Muscle layer of duodenum (tissue), 2 donors: ENCODE measurements at regions not wholly inside any gene's neighbourhood (a gene's known extent, or its start where the extent isn't known, plus 50 kb on each side); places are given as distances from the start of the nearest gene placed in this dataset.

Experiments used
- H3K27ac ChIP-seq: one replicate; pipeline ENCODE4 v1.7.0; 2013; ENCODE audit warnings: mild to moderate bottlenecking, low read length
- H3K27me3 ChIP-seq: one replicate; pipeline ENCODE4 v1.7.0; 2013; ENCODE audit warnings: low read depth, mild to moderate bottlenecking, control low read depth, low read length
- H3K36me3 ChIP-seq, 2 donors: one replicate each; pipeline ENCODE4 v1.7.0; 2013; ENCODE audit warnings: low read length in 2 of 2, control low read depth in 1 of 2, mild to moderate bottlenecking in 1 of 2; ENCODE audit not compliant: insufficient read depth in 2 of 2, control insufficient read depth in 1 of 2
- H3K4me1 ChIP-seq, 2 donors: one replicate each; pipeline ENCODE4 v1.7.0; 2013; ENCODE audit warnings: low read length in 2 of 2, mild to moderate bottlenecking in 2 of 2, control low read depth in 1 of 2, moderate library complexity in 1 of 2; ENCODE audit not compliant: insufficient read depth in 2 of 2, control insufficient read depth in 1 of 2
- H3K4me3 ChIP-seq, 2 donors: one replicate each; pipeline ENCODE4 v1.7.0; 2013; ENCODE audit warnings: low read length in 2 of 2, low read depth in 1 of 2, mild to moderate bottlenecking in 1 of 2
- H3K9me3 ChIP-seq, 2 donors: one replicate each; pipeline ENCODE4 v1.7.0; 2013; ENCODE audit warnings: low read length in 2 of 2, control low read depth in 1 of 2, mild to moderate bottlenecking in 1 of 2; ENCODE audit not compliant: control insufficient read depth in 1 of 2
- donor health status: healthy.

GRCh38 chr4:96703265-96703664, 863.4 kb downstream of the PDHA2 start:
- Histone ChIP-seq H3K36me3 (no peaks in the 10 kb centered on the region), H3K4me1 (no peaks in the 10 kb centered on the region), H3K27me3 (no peaks in the 10 kb centered on the region), H3K27ac (no peak overlapping the region), H3K4me3 (no peak overlapping the region), H3K9me3 (no peaks in the 10 kb centered on the region)

- Histone ChIP-seq H3K36me3 (no peaks in the 10 kb centered on the region), H3K27me3 (no peaks in the 10 kb centered on the region), H3K9me3 (no peaks in the 10 kb centered on the region), H3K27ac (no peak overlapping the region), H3K4me1 (no peaks in the 10 kb centered on the region), H3K4me3 (no peak overlapping the region)
These were observed 868.9 kb downstream of the PDHA2 start for GRCh38 chr4:96708766-96709165.

- no peaks in the 10 kb centered on the region for H3K4me1 ChIP-seq
- H3K27ac ChIP-seq: no peak overlapping the region
- H3K27me3 ChIP-seq: no peaks in the 10 kb centered on the region
- H3K9me3 ChIP-seq: no peaks in the 10 kb centered on the region
- no peaks in the 10 kb centered on the region for H3K36me3 ChIP-seq
- H3K4me3 ChIP-seq: no peak overlapping the region
These were observed 873.5 kb downstream of the PDHA2 start for GRCh38 chr4:96713271-96713850.

- Histone ChIP-seq H3K4me1 (no peaks in the 10 kb centered on the region), H3K4me3 (no peak overlapping the region), H3K36me3 (no peaks in the 10 kb centered on the region), H3K27me3 (no peaks in the 10 kb centered on the region), H3K9me3 (no peaks in the 10 kb centered on the region), H3K27ac (no peak overlapping the region)
These were observed 889.7 kb downstream of the PDHA2 start for GRCh38 chr4:96729641-96730040.

- Histone ChIP-seq H3K27me3 (no peaks in the 10 kb centered on the region), H3K4me3 (no peak overlapping the region), H3K9me3 (no peaks in the 10 kb centered on the region), H3K4me1 (no peaks in the 10 kb centered on the region), H3K27ac (no peak overlapping the region), H3K36me3 (no peaks in the 10 kb centered on the region)
These were observed 890.5 kb downstream of the PDHA2 start for GRCh38 chr4:96730432-96730831.

- no peaks in the 10 kb centered on the region for H3K27me3 ChIP-seq
- H3K36me3 ChIP-seq: no peaks in the 10 kb centered on the region
- no peak overlapping the region for H3K27ac ChIP-seq
- H3K4me3 ChIP-seq: no peak overlapping the region
- H3K4me1 ChIP-seq: no peaks in the 10 kb centered on the region
- H3K9me3 ChIP-seq: no peaks in the 10 kb centered on the region
These were observed 896.5 kb downstream of the PDHA2 start for GRCh38 chr4:96736352-96736889.

GRCh38 chr4:96739101-96739500, 899.2 kb downstream of the PDHA2 start:
- Histone ChIP-seq H3K27ac (no peak overlapping the region), H3K27me3 (no peaks in the 10 kb centered on the region), H3K4me3 (no peak overlapping the region), H3K36me3 (no peaks in the 10 kb centered on the region), H3K4me1 (no peaks in the 10 kb centered on the region), H3K9me3 (peaks cover 0 to 13% of the 10 kb centered on the region in 2 donors)

GRCh38 chr4:96742332-96743014, 902.6 kb downstream of the PDHA2 start:
- Histone ChIP-seq H3K9me3 (peaks cover 0 to 13% of the 10 kb centered on the region in 2 donors), H3K4me1 (no peaks in the 10 kb centered on the region), H3K27ac (no peak overlapping the region), H3K36me3 (no peaks in the 10 kb centered on the region), H3K27me3 (no peaks in the 10 kb centered on the region), H3K4me3 (no peak overlapping the region)

GRCh38 chr4:96744676-96745075, 904.8 kb downstream of the PDHA2 start:
- Histone ChIP-seq H3K9me3 (peaks cover 0 to 21% of the 10 kb centered on the region in 2 donors), H3K27ac (no peak overlapping the region), H3K36me3 (no peaks in the 10 kb centered on the region), H3K4me3 (no peak overlapping the region), H3K27me3 (no peaks in the 10 kb centered on the region), H3K4me1 (no peaks in the 10 kb centered on the region)

GRCh38 chr4:96753216-96753615, 913.3 kb downstream of the PDHA2 start:
- H3K27me3 ChIP-seq: no peaks in the 10 kb centered on the region
- no peak overlapping the region for H3K4me3 ChIP-seq

GRCh38 chr4:96755569-96756484, 915.9 kb downstream of the PDHA2 start:
- H3K9me3 ChIP-seq: no peaks in the 10 kb centered on the region
- no peak overlapping the region for H3K27ac ChIP-seq
- no peak overlapping the region for H3K4me3 ChIP-seq
- no peaks in the 10 kb centered on the region for H3K4me1 ChIP-seq
- no peaks in the 10 kb centered on the region for H3K27me3 ChIP-seq
- H3K36me3 ChIP-seq: no peaks in the 10 kb centered on the region

More at GRCh38 chr4:96753216-96753615, 913.3 kb downstream of the PDHA2 start:
- Histone ChIP-seq H3K9me3 (peaks cover 0 to 8% of the 10 kb centered on the region in 2 donors), H3K36me3 (no peaks in the 10 kb centered on the region), H3K27ac (no peak overlapping the region), H3K4me1 (no peaks in the 10 kb centered on the region)
